GM12873 (cell line): ENCODE measurements at regions not wholly inside any gene's neighbourhood (a gene's known extent, or its start where the extent isn't known, plus 50 kb on each side); places are given as distances from the start of the nearest gene placed in this dataset.

ENCODE experiments used
- TF ChIP-seq, protein P1 (sequence below): IDR thresholded peaks from 2 replicates; pipeline ENCODE4 v1.5.1; 2012; ENCODE audit warnings: low read depth, mild to moderate bottlenecking, moderate library complexity, low read length, control low read depth; ENCODE audit not compliant: insufficient read depth; ENCODE audit errors: missing control alignments

DNA sequence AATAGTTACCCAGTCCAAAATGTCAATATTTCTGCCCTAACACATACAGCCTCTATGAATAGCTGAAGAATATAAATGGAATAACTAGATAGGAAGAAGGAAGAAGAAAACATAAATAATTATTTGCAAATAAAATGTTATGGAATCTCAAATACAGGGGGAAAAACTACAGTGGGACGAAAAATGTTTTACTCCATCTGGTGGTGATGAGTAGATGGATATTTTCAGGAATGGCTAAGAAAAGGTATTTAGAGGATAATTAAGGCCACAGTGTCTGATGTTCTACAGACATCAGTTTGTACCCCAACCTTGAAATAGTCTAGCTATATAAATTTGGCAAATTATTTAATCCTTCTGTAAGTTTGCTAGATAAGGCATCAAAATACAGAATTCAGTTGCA is 178.1 kb upstream of the FSHR start:
- TF ChIP-seq, protein P1, sequence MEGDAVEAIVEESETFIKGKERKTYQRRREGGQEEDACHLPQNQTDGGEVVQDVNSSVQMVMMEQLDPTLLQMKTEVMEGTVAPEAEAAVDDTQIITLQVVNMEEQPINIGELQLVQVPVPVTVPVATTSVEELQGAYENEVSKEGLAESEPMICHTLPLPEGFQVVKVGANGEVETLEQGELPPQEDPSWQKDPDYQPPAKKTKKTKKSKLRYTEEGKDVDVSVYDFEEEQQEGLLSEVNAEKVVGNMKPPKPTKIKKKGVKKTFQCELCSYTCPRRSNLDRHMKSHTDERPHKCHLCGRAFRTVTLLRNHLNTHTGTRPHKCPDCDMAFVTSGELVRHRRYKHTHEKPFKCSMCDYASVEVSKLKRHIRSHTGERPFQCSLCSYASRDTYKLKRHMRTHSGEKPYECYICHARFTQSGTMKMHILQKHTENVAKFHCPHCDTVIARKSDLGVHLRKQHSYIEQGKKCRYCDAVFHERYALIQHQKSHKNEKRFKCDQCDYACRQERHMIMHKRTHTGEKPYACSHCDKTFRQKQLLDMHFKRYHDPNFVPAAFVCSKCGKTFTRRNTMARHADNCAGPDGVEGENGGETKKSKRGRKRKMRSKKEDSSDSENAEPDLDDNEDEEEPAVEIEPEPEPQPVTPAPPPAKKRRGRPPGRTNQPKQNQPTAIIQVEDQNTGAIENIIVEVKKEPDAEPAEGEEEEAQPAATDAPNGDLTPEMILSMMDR, result no peak

- TF ChIP-seq, protein P1, result no peak
Observed at GRCh38 chr2:49318531-49318930, 164.2 kb upstream of the FSHR start.

- TF ChIP-seq, protein P1, result no peak
Observed at GRCh38 chr2:49309461-49309860, 155.1 kb upstream of the FSHR start.

- TF ChIP-seq, protein P1, result no peak
Observed at GRCh38 chr2:49306925-49307324, 152.6 kb upstream of the FSHR start.

GRCh38 chr2:49298230-49298629 is 143.9 kb upstream of the FSHR start:
- TF ChIP-seq, protein P1, result no peak

DNA sequence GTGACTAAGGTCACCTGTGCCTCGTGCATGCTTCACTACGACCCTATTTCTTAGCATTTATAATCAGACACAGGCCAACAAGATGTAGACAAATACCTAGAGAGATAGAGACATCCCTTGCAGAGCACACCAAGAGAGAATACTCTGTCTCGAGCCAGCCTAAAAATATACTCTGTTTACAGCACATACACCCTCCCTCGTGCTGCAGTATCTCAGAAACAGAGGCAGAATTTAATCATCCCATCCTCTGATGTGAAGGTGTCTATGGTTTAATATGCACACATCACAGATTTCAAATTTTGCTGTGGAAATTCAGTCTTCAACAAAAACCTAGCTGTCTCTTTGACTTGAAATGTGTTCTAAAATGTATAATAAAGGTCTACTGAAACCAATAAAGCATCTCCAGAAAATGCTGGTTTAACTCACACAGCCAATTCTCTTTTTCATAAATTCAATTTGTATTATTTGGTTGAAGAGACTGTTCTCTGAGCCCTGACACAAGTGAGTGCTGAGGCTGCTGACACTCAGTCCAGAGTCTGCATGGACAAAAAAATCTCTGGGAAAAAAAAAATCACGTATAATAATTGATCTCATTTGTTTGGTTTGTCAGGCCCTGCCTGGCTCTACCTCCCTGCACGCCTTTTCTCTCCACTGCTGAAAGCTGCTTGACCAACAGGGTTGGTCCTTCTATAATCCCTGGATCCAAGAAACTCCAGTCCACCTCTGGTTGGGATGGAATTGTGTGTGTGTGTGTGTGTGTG is 142.0 kb upstream of the FSHR start:
- TF ChIP-seq, protein P1, result no peak

DNA sequence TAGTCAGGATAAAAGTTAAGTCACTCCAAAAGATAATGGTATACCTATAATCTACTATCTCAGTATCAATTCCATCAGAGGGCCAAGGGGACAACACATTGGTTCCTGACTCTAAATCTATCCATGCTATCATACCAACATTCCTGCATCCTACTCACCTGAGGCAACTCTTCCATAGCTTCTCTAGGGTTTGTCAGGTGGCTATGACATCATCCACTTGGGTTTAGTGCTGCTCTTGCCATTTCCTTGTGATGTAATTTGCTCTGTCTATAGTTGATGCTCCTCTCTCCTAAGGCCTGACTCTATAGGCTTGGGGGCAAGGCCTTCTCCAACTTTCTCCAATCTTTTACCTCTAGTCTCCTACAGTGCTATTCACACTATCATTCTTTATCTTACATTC is 139.9 kb upstream of the FSHR start:
- TF ChIP-seq, protein P1, result no peak
